ENCODE measurements at regions not wholly inside any gene's neighbourhood (a gene's known extent, or its start where the extent isn't known, plus 50 kb on each side); places are given as distances from the start of the nearest gene placed in this dataset.

GRCh38 chr2:221304916-221305315, 267.2 kb downstream of the EPHA4 start:
- no peaks in the 10 kb centered on the region for H4K20me1 ChIP-seq (ENCODE audit: low read length)
- no peaks in the 10 kb centered on the region for H3K4me1 ChIP-seq (ENCODE audit: insufficient read depth, low read length)
- intact Hi-C loops (cut with micrococcal nuclease): no loop called here
- ATAC-seq: no peak
- no peaks in the 10 kb centered on the region for H3K9me3 ChIP-seq (ENCODE audit: low read length)
- H3K4me3 ChIP-seq (ENCODE audit: low read length): no peak overlapping the region
- TF ChIP-seq EZH2phosphoT487 (IDR thresholded peaks at IDR 0.05; ENCODE audit: borderline replicate concordance, low read length) (no peak), EZH2 (IDR thresholded peaks at IDR 0.05; ENCODE audit: low read length, unreplicated experiment) (no peak), CTCF (conservative IDR thresholded peaks at IDR 0.05; ENCODE audit: low read depth, low read length) (no peak)
- CTCF ChIA-PET: no interaction called here
- no peaks in the 10 kb centered on the region for H3F3A ChIP-seq (ENCODE audit: low read length, unreplicated experiment)
- H3K9ac ChIP-seq (ENCODE audit: low read length): no peak overlapping the region
- H3K27ac ChIP-seq (ENCODE audit: low read length): no peak overlapping the region
- H2AFZ ChIP-seq (ENCODE audit: low read length): no peak overlapping the region
- H3K9me2 ChIP-seq (replicated peaks; ENCODE audit: low read length): no peaks in the 10 kb centered on the region
- peaks cover 51% of the 10 kb centered on the region for H3K27me3 ChIP-seq (ENCODE audit: low read length)
- H3K4me2 ChIP-seq (ENCODE audit: low read length): no peak overlapping the region
- DNase-seq: no peak
- H3K36me3 ChIP-seq (ENCODE audit: low read depth, low read length): no peaks in the 10 kb centered on the region
- POLR2A ChIA-PET (ENCODE audit: unreplicated experiment): no interaction called here
- no peaks in the 10 kb centered on the region for H3K79me2 ChIP-seq (ENCODE audit: low read length)
- BruUV-seq (replicated peaks): no TSS peak

- Histone ChIP-seq H4K20me1 (ENCODE audit: low read length) (no peaks in the 10 kb centered on the region), H3K4me2 (ENCODE audit: low read length) (no peak overlapping the region), H3K9me3 (ENCODE audit: low read length) (no peaks in the 10 kb centered on the region), H3K79me2 (ENCODE audit: low read length) (no peaks in the 10 kb centered on the region), H3K36me3 (ENCODE audit: low read depth, low read length) (no peaks in the 10 kb centered on the region), H3K27me3 (ENCODE audit: low read length) (peaks cover 29% of the 10 kb centered on the region), H2AFZ (ENCODE audit: low read length) (no peak overlapping the region), H3K4me1 (ENCODE audit: insufficient read depth, low read length) (no peaks in the 10 kb centered on the region), H3F3A (ENCODE audit: low read length, unreplicated experiment) (no peaks in the 10 kb centered on the region), H3K27ac (ENCODE audit: low read length) (no peak overlapping the region), H3K9ac (ENCODE audit: low read length) (no peak overlapping the region), H3K9me2 (replicated peaks; ENCODE audit: low read length) (no peaks in the 10 kb centered on the region), H3K4me3 (ENCODE audit: low read length) (no peak overlapping the region)
- BruUV-seq (replicated peaks): no TSS peak
- POLR2A ChIA-PET (ENCODE audit: unreplicated experiment): no interaction called here
- intact Hi-C loops (cut with micrococcal nuclease): no loop called here
- ATAC-seq (no peak), DNase-seq (no peak)
- CTCF ChIA-PET: no interaction called here
- TF ChIP-seq EZH2 (IDR thresholded peaks at IDR 0.05; ENCODE audit: low read length, unreplicated experiment): no peak
- TF ChIP-seq CTCF (conservative IDR thresholded peaks at IDR 0.05; ENCODE audit: low read depth, low read length): no peak
Observed at GRCh38 chr2:221308507-221309066, 263.5 kb downstream of the EPHA4 start.

GRCh38 chr2:221309892-221310583, 262.1 kb downstream of the EPHA4 start:
- Histone ChIP-seq H3K9me2 (replicated peaks; ENCODE audit: low read length) (no peaks in the 10 kb centered on the region), H3K4me2 (ENCODE audit: low read length) (no peak overlapping the region), H3F3A (ENCODE audit: low read length, unreplicated experiment) (no peaks in the 10 kb centered on the region), H3K79me2 (ENCODE audit: low read length) (no peaks in the 10 kb centered on the region), H4K20me1 (ENCODE audit: low read length) (no peaks in the 10 kb centered on the region), H3K4me3 (ENCODE audit: low read length) (no peak overlapping the region), H3K9ac (ENCODE audit: low read length) (no peak overlapping the region), H2AFZ (ENCODE audit: low read length) (no peak overlapping the region), H3K27ac (ENCODE audit: low read length) (no peak overlapping the region), H3K9me3 (ENCODE audit: low read length) (no peaks in the 10 kb centered on the region), H3K4me1 (ENCODE audit: insufficient read depth, low read length) (no peaks in the 10 kb centered on the region), H3K36me3 (ENCODE audit: low read depth, low read length) (no peaks in the 10 kb centered on the region), H3K27me3 (ENCODE audit: low read length) (peaks cover 31% of the 10 kb centered on the region)
- POLR2A ChIA-PET (ENCODE audit: unreplicated experiment): no interaction called here
- no TSS peak for BruUV-seq (replicated peaks)
- CTCF ChIA-PET: no interaction called here
- DNase-seq (no peak), ATAC-seq (no peak)
- intact Hi-C loops (cut with micrococcal nuclease): no loop called here
- TF ChIP-seq EZH2phosphoT487 (IDR thresholded peaks at IDR 0.05; ENCODE audit: borderline replicate concordance, low read length) (no peak), CTCF (conservative IDR thresholded peaks at IDR 0.05; ENCODE audit: low read depth, low read length) (no peak), EZH2 (IDR thresholded peaks at IDR 0.05; ENCODE audit: low read length, unreplicated experiment) (no peak)
